ENCODE measurements at regions not wholly inside any gene's neighbourhood (a gene's known extent, or its start where the extent isn't known, plus 50 kb on each side); places are given as distances from the start of the nearest gene placed in this dataset.

- no peak for TF ChIP-seq CTCF (IDR thresholded peaks at IDR 0.05; ENCODE audit: low read depth, low read length, missing control alignments)
- H3K4me3 ChIP-seq (replicated peaks; ENCODE audit: low read depth, low read length) = no peak overlapping the region
These were observed 99.3 kb downstream of the SPTSSA start for GRCh38 chr14:34362641-34363251.

GRCh38 chr14:34361504-34362011, 100.5 kb downstream of the SPTSSA start:
- TF ChIP-seq CTCF (IDR thresholded peaks at IDR 0.05; ENCODE audit: low read depth, low read length, missing control alignments) = no peak
- no peak for DNase-seq (ENCODE audit: extremely low read depth, low read depth)
- no peak overlapping the region for H3K4me3 ChIP-seq (replicated peaks; ENCODE audit: low read depth, low read length)

More at GRCh38 chr14:34362641-34363251, 99.3 kb downstream of the SPTSSA start:
- DNase-seq (ENCODE audit: extremely low read depth, low read depth) = no peak

- no peak for TF ChIP-seq CTCF (IDR thresholded peaks at IDR 0.05; ENCODE audit: low read depth, low read length, missing control alignments)
- no peak overlapping the region for H3K4me3 ChIP-seq (replicated peaks; ENCODE audit: low read depth, low read length)
These were observed 102.5 kb downstream of the SPTSSA start for GRCh38 chr14:34359420-34360117.

GRCh38 chr14:34356264-34356654, 105.8 kb downstream of the SPTSSA start:
- H3K4me3 ChIP-seq (replicated peaks; ENCODE audit: low read depth, low read length) = no peak overlapping the region

More at GRCh38 chr14:34359420-34360117, 102.5 kb downstream of the SPTSSA start:
- no peak for DNase-seq (ENCODE audit: extremely low read depth, low read depth)

GRCh38 chr14:34355584-34356263, 106.3 kb downstream of the SPTSSA start:
- TF ChIP-seq CTCF (IDR thresholded peaks at IDR 0.05; ENCODE audit: low read depth, low read length, missing control alignments) = no peak
- no peak overlapping the region for H3K4me3 ChIP-seq (replicated peaks; ENCODE audit: low read depth, low read length)
- DNase-seq (ENCODE audit: extremely low read depth, low read depth) = peak; percentile 67

More at GRCh38 chr14:34356264-34356654, 105.8 kb downstream of the SPTSSA start:
- DNase-seq (ENCODE audit: extremely low read depth, low read depth) = no peak
- TF ChIP-seq CTCF (IDR thresholded peaks at IDR 0.05; ENCODE audit: low read depth, low read length, missing control alignments) = no peak

- no peak for TF ChIP-seq CTCF (IDR thresholded peaks at IDR 0.05; ENCODE audit: low read depth, low read length, missing control alignments)
- DNase-seq (ENCODE audit: extremely low read depth, low read depth) = peak; percentile 22
- H3K4me3 ChIP-seq (replicated peaks; ENCODE audit: low read depth, low read length) = no peak overlapping the region
These were observed 107.5 kb downstream of the SPTSSA start for GRCh38 chr14:34354556-34354955.
